ENCODE measurements at regions not wholly inside any gene's neighbourhood (a gene's known extent, or its start where the extent isn't known, plus 50 kb on each side); places are given as distances from the start of the nearest gene placed in this dataset.

GRCh38 chr4:59180969-59181368 lies 2019.2 kb upstream of the ADGRL3 start:
- Histone ChIP-seq H3K36me3 (ENCODE audit: low read depth) (no peaks in the 10 kb centered on the region), H3K27me3 (replicated peaks; ENCODE audit: insufficient read depth) (no peaks in the 10 kb centered on the region), H3K9me3 (ENCODE audit: low read depth) (no peaks in the 10 kb centered on the region), H3K79me2 (ENCODE audit: insufficient read depth) (no peaks in the 10 kb centered on the region), H3F3A (ENCODE audit: insufficient read depth) (no peaks in the 10 kb centered on the region), H3K4me1 (ENCODE audit: insufficient read depth) (no peaks in the 10 kb centered on the region), H3K4me3 (no peak overlapping the region), H3K27ac (no peak overlapping the region), H3K9me2 (ENCODE audit: insufficient read depth) (no peaks in the 10 kb centered on the region), H3K4me2 (ENCODE audit: unreplicated experiment) (no peak overlapping the region), H2AFZ (no peak overlapping the region), H3K9ac (no peak overlapping the region), H4K20me1 (ENCODE audit: insufficient read depth) (no peaks in the 10 kb centered on the region)
- TF ChIP-seq EZH2 (IDR thresholded peaks at IDR 0.05; ENCODE audit: insufficient read depth, poor library complexity, severe bottlenecking) (no peak), EZH2phosphoT487 (IDR thresholded peaks at IDR 0.05; ENCODE audit: insufficient read depth, low read depth) (no peak)
- in situ Hi-C loops (cut with MboI): no loop called here
- DNase-seq: no peak

GRCh38 chr4:59195839-59196238 lies 2004.3 kb upstream of the ADGRL3 start:
- Histone ChIP-seq H2AFZ (no peak overlapping the region), H3K9ac (no peak overlapping the region), H3K4me2 (ENCODE audit: unreplicated experiment) (no peak overlapping the region), H3K4me1 (ENCODE audit: insufficient read depth) (no peaks in the 10 kb centered on the region), H3K9me2 (ENCODE audit: insufficient read depth) (no peaks in the 10 kb centered on the region), H3K36me3 (ENCODE audit: low read depth) (no peaks in the 10 kb centered on the region), H3K9me3 (ENCODE audit: low read depth) (no peaks in the 10 kb centered on the region), H4K20me1 (ENCODE audit: insufficient read depth) (no peaks in the 10 kb centered on the region), H3K27ac (no peak overlapping the region), H3F3A (ENCODE audit: insufficient read depth) (no peaks in the 10 kb centered on the region), H3K4me3 (no peak overlapping the region), H3K79me2 (ENCODE audit: insufficient read depth) (no peaks in the 10 kb centered on the region), H3K27me3 (replicated peaks; ENCODE audit: insufficient read depth) (no peaks in the 10 kb centered on the region)
- 6 to 7% methylated on average over 2 of the region's 2 CpGs for WGBS, 2 experiments (ENCODE audit: low coverage in 1 of 2, low lambda C conversion rate in 2 of 2, missing lambda C conversion rate in 2 of 2)
- no peak for DNase-seq
- TF ChIP-seq EZH2 (IDR thresholded peaks at IDR 0.05; ENCODE audit: insufficient read depth, poor library complexity, severe bottlenecking) (no peak), EZH2phosphoT487 (IDR thresholded peaks at IDR 0.05; ENCODE audit: insufficient read depth, low read depth) (no peak)
- in situ Hi-C loops (cut with MboI): no loop called here

- Histone ChIP-seq H3K4me2 (ENCODE audit: unreplicated experiment) (no peak overlapping the region), H3K4me3 (no peak overlapping the region), H3K9me2 (ENCODE audit: insufficient read depth) (no peaks in the 10 kb centered on the region), H3K9ac (no peak overlapping the region), H4K20me1 (ENCODE audit: insufficient read depth) (no peaks in the 10 kb centered on the region), H2AFZ (no peak overlapping the region), H3K27me3 (replicated peaks; ENCODE audit: insufficient read depth) (no peaks in the 10 kb centered on the region), H3K36me3 (ENCODE audit: low read depth) (no peaks in the 10 kb centered on the region), H3K9me3 (ENCODE audit: low read depth) (no peaks in the 10 kb centered on the region), H3K4me1 (ENCODE audit: insufficient read depth) (no peaks in the 10 kb centered on the region), H3K79me2 (ENCODE audit: insufficient read depth) (no peaks in the 10 kb centered on the region), H3K27ac (no peak overlapping the region), H3F3A (ENCODE audit: insufficient read depth) (no peaks in the 10 kb centered on the region)
- TF ChIP-seq EZH2 (IDR thresholded peaks at IDR 0.05; ENCODE audit: insufficient read depth, poor library complexity, severe bottlenecking) (no peak), EZH2phosphoT487 (IDR thresholded peaks at IDR 0.05; ENCODE audit: insufficient read depth, low read depth) (no peak)
- no peak for DNase-seq
- in situ Hi-C loops (cut with MboI): no loop called here
- WGBS, 2 experiments (ENCODE audit: low coverage in 1 of 2, low lambda C conversion rate in 2 of 2, missing lambda C conversion rate in 2 of 2): 1 to 8% methylated on average over 2 of the region's 2 CpGs
Measured at GRCh38 chr4:59200992-59201391, 1999.1 kb upstream of the ADGRL3 start.

- Histone ChIP-seq H3K27ac (no peak overlapping the region), H3K36me3 (ENCODE audit: low read depth) (no peaks in the 10 kb centered on the region), H2AFZ (no peak overlapping the region), H3K79me2 (ENCODE audit: insufficient read depth) (no peaks in the 10 kb centered on the region), H3K9ac (no peak overlapping the region), H3K4me1 (ENCODE audit: insufficient read depth) (no peaks in the 10 kb centered on the region), H3K9me2 (ENCODE audit: insufficient read depth) (no peaks in the 10 kb centered on the region), H3K9me3 (ENCODE audit: low read depth) (no peaks in the 10 kb centered on the region), H4K20me1 (ENCODE audit: insufficient read depth) (no peaks in the 10 kb centered on the region), H3K27me3 (replicated peaks; ENCODE audit: insufficient read depth) (no peaks in the 10 kb centered on the region), H3K4me3 (no peak overlapping the region), H3F3A (ENCODE audit: insufficient read depth) (no peaks in the 10 kb centered on the region), H3K4me2 (ENCODE audit: unreplicated experiment) (no peak overlapping the region)
- DNase-seq: no peak
- 30 to 33% methylated on average over 5 of the region's 5 CpGs for WGBS, 2 experiments (ENCODE audit: low coverage in 1 of 2, low lambda C conversion rate in 2 of 2, missing lambda C conversion rate in 2 of 2)
- no peak for TF ChIP-seq EZH2 (IDR thresholded peaks at IDR 0.05; ENCODE audit: insufficient read depth, poor library complexity, severe bottlenecking)
- no peak for TF ChIP-seq EZH2phosphoT487 (IDR thresholded peaks at IDR 0.05; ENCODE audit: insufficient read depth, low read depth)
- in situ Hi-C loops (cut with MboI): no loop called here
Measured at GRCh38 chr4:59217910-59218631, 1982.1 kb upstream of the ADGRL3 start.

GRCh38 chr4:59222221-59222620 lies 1977.9 kb upstream of the ADGRL3 start:
- no peak for DNase-seq
- no peak overlapping the region for H3K4me2 ChIP-seq (ENCODE audit: unreplicated experiment)
- no peak overlapping the region for H2AFZ ChIP-seq
- 2 to 6% methylated on average over 4 of the region's 4 CpGs for WGBS, 2 experiments (ENCODE audit: low coverage in 1 of 2, low lambda C conversion rate in 2 of 2, missing lambda C conversion rate in 2 of 2)
- H3F3A ChIP-seq (ENCODE audit: insufficient read depth): no peaks in the 10 kb centered on the region
- H3K9me2 ChIP-seq (ENCODE audit: insufficient read depth): no peaks in the 10 kb centered on the region
- H3K27ac ChIP-seq: no peak overlapping the region
- no peaks in the 10 kb centered on the region for H3K9me3 ChIP-seq (ENCODE audit: low read depth)
- TF ChIP-seq EZH2phosphoT487 (IDR thresholded peaks at IDR 0.05; ENCODE audit: insufficient read depth, low read depth): no peak
- TF ChIP-seq EZH2 (IDR thresholded peaks at IDR 0.05; ENCODE audit: insufficient read depth, poor library complexity, severe bottlenecking): no peak
- H3K4me3 ChIP-seq: no peak overlapping the region
- H4K20me1 ChIP-seq (ENCODE audit: insufficient read depth): no peaks in the 10 kb centered on the region
- no peak overlapping the region for H3K9ac ChIP-seq
- no peaks in the 10 kb centered on the region for H3K4me1 ChIP-seq (ENCODE audit: insufficient read depth)
- no peaks in the 10 kb centered on the region for H3K27me3 ChIP-seq (replicated peaks; ENCODE audit: insufficient read depth)
- in situ Hi-C loops (cut with MboI): no loop called here
- H3K36me3 ChIP-seq (ENCODE audit: low read depth): no peaks in the 10 kb centered on the region
- no peaks in the 10 kb centered on the region for H3K79me2 ChIP-seq (ENCODE audit: insufficient read depth)

All from GM23248 (cell line).